ENCODE measurements at regions not wholly inside any gene's neighbourhood (a gene's known extent, or its start where the extent isn't known, plus 50 kb on each side); places are given as distances from the start of the nearest gene placed in this dataset.

DNA sequence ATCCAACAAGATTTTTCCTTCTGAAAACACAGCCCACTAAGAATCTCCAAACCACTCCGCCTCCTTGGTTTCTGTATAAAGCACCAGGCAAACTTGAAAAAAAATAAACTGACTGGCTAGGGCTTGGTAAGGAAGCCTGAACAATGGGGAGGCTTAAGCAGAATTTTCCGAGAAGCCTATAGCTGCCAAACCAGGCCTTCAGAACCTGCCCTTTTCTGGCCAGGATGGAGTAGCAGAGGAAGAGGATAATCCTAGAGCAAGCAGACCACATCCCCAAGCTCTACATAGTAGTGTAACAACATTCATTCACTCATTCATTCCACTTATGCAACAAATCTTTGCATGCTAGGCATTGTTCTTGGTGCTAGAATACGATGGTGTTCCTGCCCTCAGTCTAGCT, 529.6 kb upstream of the ZEB2 start:
- Mint-ChIP-seq H3K36me3 (ENCODE audit: low read depth) (no peaks in the 10 kb centered on the region), H3K27me3 (no peaks in the 10 kb centered on the region), H3K4me1 (no peaks in the 10 kb centered on the region), H3K9me3 (no peaks in the 10 kb centered on the region), H3K4me3 (no peak overlapping the region), H3K27ac (no peak overlapping the region)
- no peak for DNase-seq
- CTCF ChIA-PET: no interaction called here
- POLR2A ChIA-PET: no interaction called here

DNA sequence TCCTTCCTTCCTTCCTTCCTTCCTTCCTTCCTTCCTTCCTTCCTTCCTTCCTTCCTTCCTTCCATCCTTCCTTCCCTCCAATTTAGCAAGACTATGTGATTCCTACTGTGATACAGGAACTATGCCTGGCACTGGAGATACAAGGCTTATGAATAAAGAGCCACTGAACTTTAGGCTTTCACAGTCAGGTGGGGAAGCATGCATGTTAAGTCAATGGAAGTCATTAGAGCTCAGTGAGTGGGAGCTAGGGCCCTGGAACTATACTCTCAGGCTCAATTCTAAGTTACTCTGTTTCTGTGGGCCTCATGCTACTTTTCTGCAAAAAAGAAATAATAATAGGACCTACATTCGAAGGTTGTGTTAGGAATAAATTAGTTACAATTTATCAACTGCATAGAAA, 527.6 kb upstream of the ZEB2 start:
- Mint-ChIP-seq H3K27me3 (no peaks in the 10 kb centered on the region), H3K36me3 (ENCODE audit: low read depth) (no peaks in the 10 kb centered on the region), H3K4me1 (no peaks in the 10 kb centered on the region), H3K27ac (no peak overlapping the region), H3K9me3 (no peaks in the 10 kb centered on the region), H3K4me3 (no peak overlapping the region)
- DNase-seq: no peak
- ChIA-PET CTCF (no interaction called here), POLR2A (no interaction called here)

DNA sequence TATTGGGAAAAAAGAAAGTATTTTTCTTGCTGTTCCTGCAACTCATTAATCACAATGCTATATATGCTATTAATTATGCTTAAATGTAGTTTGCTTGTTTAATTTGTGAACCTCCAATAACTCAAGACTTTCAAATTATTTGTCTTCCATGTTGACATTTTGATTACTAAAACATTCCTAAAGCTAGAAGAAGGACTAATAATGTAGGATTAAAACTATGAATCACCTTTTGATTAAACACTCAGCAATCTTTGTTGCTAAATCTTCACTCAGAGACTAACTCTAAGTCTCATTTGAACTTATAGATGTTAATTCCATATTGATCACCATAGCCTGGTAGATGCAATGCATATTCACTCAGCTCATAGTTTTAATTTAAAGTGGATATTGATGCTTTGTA, 524.6 kb upstream of the ZEB2 start:
- no peak overlapping the region for H3K4me3 Mint-ChIP-seq
- no peaks in the 10 kb centered on the region for H3K36me3 Mint-ChIP-seq (ENCODE audit: low read depth)
- H3K27me3 Mint-ChIP-seq: no peaks in the 10 kb centered on the region
- no peak for DNase-seq
- no peak overlapping the region for H3K27ac Mint-ChIP-seq
- ChIA-PET POLR2A (no interaction called here), CTCF (no interaction called here)
- no peaks in the 10 kb centered on the region for H3K9me3 Mint-ChIP-seq
- H3K4me1 Mint-ChIP-seq: no peaks in the 10 kb centered on the region

DNA sequence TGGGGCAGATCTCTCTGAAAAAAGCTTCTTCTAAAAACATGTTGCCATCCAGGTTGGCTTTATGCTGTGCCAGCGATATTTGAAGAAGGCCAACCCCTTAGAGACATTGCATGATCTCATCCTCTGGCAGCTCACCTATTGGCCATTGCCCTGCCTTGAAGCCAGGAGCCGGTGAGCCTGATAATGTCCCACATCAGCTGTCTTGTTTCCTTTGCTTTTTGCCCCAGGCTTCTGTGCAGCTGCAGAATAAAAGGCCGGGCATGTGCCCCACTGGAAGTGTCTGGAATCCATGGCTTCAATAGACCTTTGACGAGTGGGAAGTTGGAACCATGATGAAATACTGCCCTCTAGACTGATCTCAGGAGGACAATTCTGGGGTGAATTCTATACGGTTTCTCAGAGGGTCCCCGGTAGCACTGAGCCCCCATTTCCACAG, 523.5 kb upstream of the ZEB2 start:
- no peaks in the 10 kb centered on the region for H3K9me3 Mint-ChIP-seq
- ChIA-PET CTCF (no interaction called here), POLR2A (no interaction called here)
- no peaks in the 10 kb centered on the region for H3K4me1 Mint-ChIP-seq
- H3K36me3 Mint-ChIP-seq (ENCODE audit: low read depth): no peaks in the 10 kb centered on the region
- H3K27me3 Mint-ChIP-seq: no peaks in the 10 kb centered on the region
- no peak for DNase-seq
- H3K4me3 Mint-ChIP-seq: no peak overlapping the region
- no peak overlapping the region for H3K27ac Mint-ChIP-seq

DNA sequence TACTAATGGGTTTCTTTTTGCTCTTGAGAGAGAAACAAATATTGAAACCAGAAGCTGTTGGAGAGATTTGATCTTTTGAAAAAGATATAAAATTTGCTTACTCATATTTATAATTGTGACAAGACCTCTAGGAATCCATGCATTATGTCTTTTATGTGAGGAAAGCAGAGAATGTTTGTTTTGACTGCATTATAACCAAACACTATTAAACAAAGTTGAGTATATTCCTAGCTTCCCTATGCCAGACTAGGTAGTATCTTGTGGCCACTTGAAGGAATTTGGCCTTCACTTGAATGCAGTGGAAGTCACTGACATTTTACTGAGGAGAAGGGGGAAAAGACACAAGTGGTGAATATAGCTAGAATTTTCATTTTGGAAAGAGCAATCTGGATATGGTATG, 521.8 kb upstream of the ZEB2 start:
- H3K4me1 Mint-ChIP-seq: no peaks in the 10 kb centered on the region
- H3K27ac Mint-ChIP-seq: no peak overlapping the region
- ChIA-PET POLR2A (no interaction called here), CTCF (no interaction called here)
- H3K27me3 Mint-ChIP-seq: no peaks in the 10 kb centered on the region
- no peaks in the 10 kb centered on the region for H3K36me3 Mint-ChIP-seq (ENCODE audit: low read depth)
- H3K9me3 Mint-ChIP-seq: no peaks in the 10 kb centered on the region
- DNase-seq: no peak
- no peak overlapping the region for H3K4me3 Mint-ChIP-seq

DNA sequence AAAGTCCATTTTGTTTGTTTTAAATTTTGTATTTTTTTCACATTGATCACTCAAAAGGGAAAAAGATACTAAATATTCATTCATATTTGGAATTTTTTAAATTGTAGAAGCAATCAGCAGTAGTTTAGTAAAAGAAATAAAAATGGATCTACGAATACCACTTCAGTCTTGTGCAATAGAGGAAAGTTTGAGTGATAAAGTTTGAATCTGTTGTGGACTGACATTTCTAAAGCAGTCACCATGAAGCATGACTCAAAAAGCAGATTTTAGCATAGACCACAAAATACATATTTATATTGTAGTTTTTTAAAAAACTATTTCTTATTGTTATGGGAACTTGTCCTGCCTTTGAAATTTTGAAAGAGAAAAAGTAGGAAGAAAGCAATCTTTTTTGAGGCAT, 520.5 kb upstream of the ZEB2 start:
- Mint-ChIP-seq H3K36me3 (ENCODE audit: low read depth) (no peaks in the 10 kb centered on the region), H3K4me1 (no peaks in the 10 kb centered on the region), H3K27me3 (no peaks in the 10 kb centered on the region), H3K9me3 (no peaks in the 10 kb centered on the region), H3K4me3 (no peak overlapping the region), H3K27ac (no peak overlapping the region)
- no peak for DNase-seq
- POLR2A ChIA-PET: no interaction called here
- CTCF ChIA-PET: no interaction called here

DNA sequence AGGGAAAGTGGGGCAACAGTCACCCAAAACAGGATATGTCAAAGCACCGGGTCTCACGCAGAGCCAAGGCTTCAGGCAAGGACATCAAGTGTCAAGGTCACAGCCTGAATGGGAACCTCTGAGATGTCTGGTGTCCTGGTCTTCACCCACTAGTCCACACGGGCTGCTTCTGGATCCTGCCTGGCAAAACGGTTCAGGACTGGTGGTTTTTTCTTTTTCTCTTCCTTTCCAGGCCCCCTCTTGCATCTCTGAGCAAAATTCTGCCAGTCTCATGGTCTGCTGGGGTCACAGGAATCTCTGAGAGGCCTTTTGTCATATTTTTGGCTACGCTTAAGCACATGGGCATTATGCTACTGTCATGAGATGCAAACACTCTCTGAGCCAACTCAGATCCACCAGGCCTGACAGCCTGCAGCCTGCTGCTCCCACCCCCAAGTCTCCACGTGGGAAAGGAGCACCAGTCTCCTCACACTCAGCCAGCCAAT, 518.2 kb upstream of the ZEB2 start:
- no peak for DNase-seq
- Mint-ChIP-seq H3K4me1 (no peaks in the 10 kb centered on the region), H3K9me3 (no peaks in the 10 kb centered on the region), H3K27ac (no peak overlapping the region), H3K27me3 (no peaks in the 10 kb centered on the region), H3K36me3 (ENCODE audit: low read depth) (no peaks in the 10 kb centered on the region), H3K4me3 (no peak overlapping the region)
- ChIA-PET POLR2A (no interaction called here), CTCF (no interaction called here)

DNA sequence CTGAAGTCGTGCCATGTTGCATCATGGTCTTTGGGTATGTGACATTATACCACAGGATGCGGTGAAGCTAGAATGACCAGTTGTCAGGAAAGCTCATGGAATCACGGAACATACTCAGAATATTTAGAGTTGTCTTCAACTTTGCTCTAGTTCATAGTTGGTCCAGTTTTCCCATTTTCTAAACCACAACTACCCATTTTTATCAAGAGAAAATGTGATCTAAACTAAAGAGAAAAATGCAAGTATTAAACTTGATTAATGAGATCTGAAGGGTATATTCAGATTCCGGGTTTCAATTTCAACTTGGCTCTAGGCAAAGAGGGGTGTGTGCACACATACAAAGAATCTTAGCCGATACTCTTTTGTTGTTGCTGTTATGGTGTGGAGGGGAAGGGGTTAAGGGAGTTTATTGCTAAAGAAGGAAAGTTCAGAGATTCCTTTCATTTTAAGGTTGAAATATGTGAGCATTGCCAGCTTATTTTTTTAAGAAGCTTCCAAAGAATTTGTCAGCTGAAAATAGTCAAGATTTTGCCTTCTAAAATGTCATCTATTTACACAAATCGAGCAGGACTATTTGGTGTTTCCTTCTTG, 516.6 kb upstream of the ZEB2 start:
- H3K4me3 Mint-ChIP-seq: no peak overlapping the region
- H3K36me3 Mint-ChIP-seq (ENCODE audit: low read depth): no peaks in the 10 kb centered on the region
- POLR2A ChIA-PET: no interaction called here
- DNase-seq: no peak
- no peaks in the 10 kb centered on the region for H3K27me3 Mint-ChIP-seq
- no peaks in the 10 kb centered on the region for H3K4me1 Mint-ChIP-seq
- H3K27ac Mint-ChIP-seq: no peak overlapping the region
- H3K9me3 Mint-ChIP-seq: no peaks in the 10 kb centered on the region
- CTCF ChIA-PET: no interaction called here

DNA sequence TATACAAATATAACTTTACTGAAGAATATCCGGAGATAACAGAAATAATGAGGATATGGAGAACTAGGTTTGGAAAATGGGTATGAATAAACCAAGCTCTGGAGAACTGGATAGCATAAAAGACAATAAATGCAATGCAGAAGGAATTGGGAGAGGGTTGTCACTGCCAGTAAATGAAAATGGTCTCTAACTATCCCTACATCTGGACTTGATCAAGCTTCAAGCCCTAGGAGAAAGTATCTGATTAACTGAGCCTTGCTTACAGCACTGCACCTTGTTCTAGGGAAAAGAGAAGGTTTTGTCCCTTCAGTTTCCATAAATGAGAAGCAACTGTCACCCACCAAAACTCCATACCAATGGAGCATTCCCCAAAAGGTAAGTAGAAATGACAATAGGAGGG, 514.6 kb upstream of the ZEB2 start:
- H3K4me1 Mint-ChIP-seq: no peaks in the 10 kb centered on the region
- POLR2A ChIA-PET: no interaction called here
- no peak overlapping the region for H3K4me3 Mint-ChIP-seq
- no peak for DNase-seq
- H3K36me3 Mint-ChIP-seq (ENCODE audit: low read depth): no peaks in the 10 kb centered on the region
- CTCF ChIA-PET: no interaction called here
- H3K27ac Mint-ChIP-seq: no peak overlapping the region
- H3K9me3 Mint-ChIP-seq: no peaks in the 10 kb centered on the region
- no peaks in the 10 kb centered on the region for H3K27me3 Mint-ChIP-seq

DNA sequence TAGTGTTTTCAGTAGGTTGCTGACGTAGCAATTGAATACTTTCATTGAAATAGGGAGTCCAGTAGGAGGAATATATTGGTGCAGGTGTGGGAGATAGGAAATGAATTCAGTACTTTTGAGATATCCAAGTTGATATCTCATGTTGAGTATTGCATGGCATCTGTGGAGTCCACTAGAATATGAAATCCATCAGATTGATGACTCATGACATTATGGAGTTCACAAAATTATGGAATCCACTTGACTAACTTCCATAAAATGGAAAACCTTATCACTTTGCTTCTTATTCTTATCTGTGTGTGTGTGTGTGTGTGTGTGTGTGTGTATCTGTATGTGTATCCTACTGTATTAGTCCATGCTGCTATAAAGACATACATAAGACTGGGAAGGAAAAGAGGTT, 513.5 kb upstream of the ZEB2 start:
- CTCF ChIA-PET: no interaction called here

DNA sequence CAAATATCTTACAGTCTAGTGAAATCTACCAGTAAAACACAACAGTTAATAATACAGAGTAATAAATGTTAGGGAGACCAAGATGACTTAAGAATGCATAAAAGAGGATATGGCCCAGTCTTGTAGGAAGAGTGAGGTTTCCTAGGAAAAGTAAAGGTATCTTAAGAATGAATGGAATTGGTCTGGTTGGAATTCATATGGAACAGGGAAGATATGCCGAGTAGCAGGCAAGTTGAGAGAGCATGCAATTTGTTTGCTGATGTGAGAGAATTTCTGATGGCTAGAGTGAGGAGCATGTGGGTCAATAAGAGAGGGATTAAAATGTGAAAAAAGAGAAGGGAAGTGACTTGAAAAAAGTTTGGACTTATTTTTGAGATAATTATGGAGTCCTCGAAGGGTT, 512.9 kb upstream of the ZEB2 start:
- ChIA-PET POLR2A (no interaction called here), CTCF (no interaction called here)
- Mint-ChIP-seq H3K4me1 (no peaks in the 10 kb centered on the region), H3K27me3 (no peaks in the 10 kb centered on the region), H3K27ac (no peak overlapping the region), H3K36me3 (ENCODE audit: low read depth) (no peaks in the 10 kb centered on the region), H3K9me3 (no peaks in the 10 kb centered on the region), H3K4me3 (no peak overlapping the region)
- DNase-seq: no peak

More for the DNA sequence above, 513.5 kb upstream of the ZEB2 start:
- no peaks in the 10 kb centered on the region for H3K4me1 Mint-ChIP-seq
- POLR2A ChIA-PET: no interaction called here
- H3K36me3 Mint-ChIP-seq (ENCODE audit: low read depth): no peaks in the 10 kb centered on the region
- no peaks in the 10 kb centered on the region for H3K9me3 Mint-ChIP-seq
- DNase-seq: no peak
- H3K27me3 Mint-ChIP-seq: no peaks in the 10 kb centered on the region
- no peak overlapping the region for H3K27ac Mint-ChIP-seq
- no peak overlapping the region for H3K4me3 Mint-ChIP-seq

DNA sequence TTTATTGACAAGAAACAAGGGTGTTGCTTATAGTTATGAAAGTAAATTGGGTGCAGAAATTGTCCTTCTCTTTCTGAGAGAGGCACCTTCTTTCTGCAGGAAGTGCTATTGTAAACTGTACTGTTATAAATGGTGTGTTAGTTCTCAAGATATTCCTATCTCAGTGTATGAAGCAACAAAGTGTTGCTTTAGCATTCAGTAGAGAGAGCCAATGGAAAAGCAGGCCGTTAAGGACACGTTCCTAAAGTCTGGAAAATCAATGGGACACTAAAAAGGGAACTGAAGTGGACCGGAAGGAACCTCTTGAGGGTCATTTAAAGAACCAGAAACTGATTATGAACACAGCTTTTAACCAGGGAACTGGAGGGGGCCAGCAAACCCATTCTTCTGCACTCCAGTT, 510.0 kb upstream of the ZEB2 start:
- POLR2A ChIA-PET: no interaction called here

DNA sequence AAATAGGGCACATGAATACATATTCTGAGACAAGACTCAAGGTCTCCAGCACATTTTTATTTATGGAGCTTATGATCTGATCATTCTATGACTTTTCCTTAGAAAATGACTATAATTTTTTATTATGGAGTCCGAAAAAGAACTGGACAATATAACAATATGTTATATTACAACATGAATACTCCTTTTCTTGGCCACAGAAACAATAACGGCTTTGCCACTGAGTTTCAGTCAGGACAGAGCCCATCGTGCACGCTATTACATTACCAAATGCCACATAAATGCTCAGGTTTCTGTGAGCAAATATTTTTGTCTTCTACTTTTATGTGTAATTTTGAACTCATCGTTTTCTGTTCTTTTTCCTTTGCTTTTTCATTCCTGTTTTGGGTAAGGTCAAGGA, 509.2 kb upstream of the ZEB2 start:
- H3K36me3 Mint-ChIP-seq (ENCODE audit: low read depth): no peaks in the 10 kb centered on the region
- no peaks in the 10 kb centered on the region for H3K4me1 Mint-ChIP-seq
- no peaks in the 10 kb centered on the region for H3K9me3 Mint-ChIP-seq
- no peak overlapping the region for H3K4me3 Mint-ChIP-seq
- DNase-seq: no peak
- POLR2A ChIA-PET: no interaction called here
- no peaks in the 10 kb centered on the region for H3K27me3 Mint-ChIP-seq
- H3K27ac Mint-ChIP-seq: no peak overlapping the region
- CTCF ChIA-PET: no interaction called here

More for the DNA sequence above, 510.0 kb upstream of the ZEB2 start:
- Mint-ChIP-seq H3K4me1 (no peaks in the 10 kb centered on the region), H3K27ac (no peak overlapping the region), H3K4me3 (no peak overlapping the region), H3K36me3 (ENCODE audit: low read depth) (no peaks in the 10 kb centered on the region), H3K9me3 (no peaks in the 10 kb centered on the region), H3K27me3 (no peaks in the 10 kb centered on the region)
- DNase-seq: no peak
- CTCF ChIA-PET: no interaction called here

DNA sequence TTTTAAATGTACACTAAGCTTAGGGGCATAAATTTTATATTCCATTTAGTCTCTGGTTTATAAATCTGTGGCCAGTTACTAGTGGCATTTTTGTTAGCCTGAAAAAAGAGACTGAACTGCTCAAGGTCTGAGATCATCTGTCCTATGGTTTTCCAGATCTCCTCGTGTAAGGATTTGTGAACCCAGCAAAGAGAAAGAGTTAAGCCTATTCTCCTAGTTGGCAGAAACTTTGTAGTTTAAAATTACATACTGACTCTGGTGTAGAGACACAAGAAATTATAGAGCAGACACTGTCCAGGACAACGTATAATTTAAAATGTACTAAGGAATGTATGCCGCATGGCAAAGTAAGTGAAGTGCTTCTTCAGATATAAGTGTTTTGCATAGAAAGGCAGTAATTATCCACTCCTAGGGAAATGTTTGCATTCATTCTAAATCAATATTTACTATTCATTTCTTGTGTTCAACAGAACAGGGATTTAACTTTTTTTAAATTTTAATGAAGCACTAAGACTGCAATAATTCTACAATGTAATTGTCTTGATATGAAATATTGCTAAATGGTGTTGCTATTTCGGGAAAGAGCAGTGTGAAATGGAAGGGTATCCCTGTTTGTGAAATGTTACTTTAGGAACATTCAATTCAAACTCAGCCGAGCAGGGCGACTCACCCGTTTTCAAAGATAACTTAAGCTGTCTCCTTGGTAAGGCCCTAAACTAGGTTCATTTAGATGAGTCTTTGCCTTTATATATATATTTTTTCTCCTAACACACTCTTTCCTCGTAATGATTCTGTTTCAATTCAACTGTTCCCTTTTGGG, 508.4 kb upstream of the ZEB2 start:
- no peak overlapping the region for H3K4me3 Mint-ChIP-seq
- no peaks in the 10 kb centered on the region for H3K4me1 Mint-ChIP-seq
- no peaks in the 10 kb centered on the region for H3K36me3 Mint-ChIP-seq (ENCODE audit: low read depth)
- H3K27me3 Mint-ChIP-seq: no peaks in the 10 kb centered on the region
- H3K9me3 Mint-ChIP-seq: no peaks in the 10 kb centered on the region
- no peak for DNase-seq
- CTCF ChIA-PET: no interaction called here
- H3K27ac Mint-ChIP-seq: no peak overlapping the region
- POLR2A ChIA-PET: no interaction called here
